HG02852 (cell line): ENCODE measurements at regions not wholly inside any gene's neighbourhood (a gene's known extent, or its start where the extent isn't known, plus 50 kb on each side); places are given as distances from the start of the nearest gene placed in this dataset.
"Not testable (repeated sequence)": the region's sequence is repeated elsewhere in the genome, so short reads cannot be mapped to it uniquely, and the experiment has no call there.

Experiments
- ATAC-seq: cut with Tn5 transposase; IDR thresholded peaks from one replicate; pipeline ENCODE4 v1.9.1; 2021; ENCODE audit warnings: mild to moderate bottlenecking, moderate library complexity; ENCODE audit not compliant: unreplicated experiment

GRCh38 chr4:23036921-23037495, 344.3 kb downstream of the GBA3 start:
- ATAC-seq: no peak

- ATAC-seq: no peak
Measured at GRCh38 chr4:23036503-23036902, 343.8 kb downstream of the GBA3 start.

GRCh38 chr4:23035521-23036056, 342.9 kb downstream of the GBA3 start:
- ATAC-seq: no peak

- ATAC-seq: no peak
Measured at GRCh38 chr4:23034731-23035130, 342.0 kb downstream of the GBA3 start.

GRCh38 chr4:23033796-23034195, 341.1 kb downstream of the GBA3 start:
- no peak for ATAC-seq

GRCh38 chr4:23028875-23029274, 336.1 kb downstream of the GBA3 start:
- ATAC-seq: no peak

- ATAC-seq: no peak
Measured at GRCh38 chr4:23023666-23024065, 330.9 kb downstream of the GBA3 start.

GRCh38 chr4:23023121-23023520, 330.4 kb downstream of the GBA3 start:
- no peak for ATAC-seq

- ATAC-seq: no peak
Measured at GRCh38 chr4:23022032-23022431, 329.3 kb downstream of the GBA3 start.

GRCh38 chr4:23021040-23021439, 328.3 kb downstream of the GBA3 start:
- ATAC-seq: no peak

- ATAC-seq: not testable (repeated sequence)
Measured at GRCh38 chr4:23020399-23020798, 327.7 kb downstream of the GBA3 start.

GRCh38 chr4:23016981-23017380, 324.2 kb downstream of the GBA3 start:
- ATAC-seq: no peak

GRCh38 chr4:23015821-23016220, 323.1 kb downstream of the GBA3 start:
- no peak for ATAC-seq

GRCh38 chr4:23009093-23009492, 316.4 kb downstream of the GBA3 start:
- ATAC-seq: no peak

- no peak for ATAC-seq
Measured at GRCh38 chr4:23006756-23007155, 314.0 kb downstream of the GBA3 start.

- no peak for ATAC-seq
Measured at GRCh38 chr4:23005691-23006090, 313.0 kb downstream of the GBA3 start.

GRCh38 chr4:23001478-23001877, 308.7 kb downstream of the GBA3 start:
- ATAC-seq: no peak

- no peak for ATAC-seq
Measured at GRCh38 chr4:22999419-22999818, 306.7 kb downstream of the GBA3 start.

GRCh38 chr4:22997358-22998224, 304.9 kb downstream of the GBA3 start:
- no peak for ATAC-seq

- ATAC-seq: no peak
Measured at GRCh38 chr4:22991576-22991975, 298.8 kb downstream of the GBA3 start.

GRCh38 chr4:22988526-22988925, 295.8 kb downstream of the GBA3 start:
- ATAC-seq: no peak

GRCh38 chr4:22987870-22988269, 295.1 kb downstream of the GBA3 start:
- ATAC-seq: no peak
